ENCODE measurements at regions not wholly inside any gene's neighbourhood (a gene's known extent, or its start where the extent isn't known, plus 50 kb on each side); places are given as distances from the start of the nearest gene placed in this dataset.

GRCh38 chr14:101219896-101220703, 316.6 kb upstream of the RTL1 start:
- no peaks in the 10 kb centered on the region for H3K36me3 ChIP-seq (replicated peaks in 1 of 2; ENCODE audit: control insufficient read depth in 1 of 2, insufficient read depth in 2 of 2, low read length in 2 of 2)
- H4K20me1 ChIP-seq (ENCODE audit: insufficient read depth, low read length) = no peaks in the 10 kb centered on the region
- peak overlapping the region; percentile 16; the same call in 1 of the 2 replicates for H3K4me2 ChIP-seq (ENCODE audit: low read depth, low read length)
- no TSS peak for BruUV-seq (replicated peaks)
- peak; percentile 46 for FAIRE-seq
- H3K27ac ChIP-seq (ENCODE audit: extremely low read length, insufficient read depth, low read length) = no peak overlapping the region
- peaks cover 67% of the 10 kb centered on the region for H3K4me1 ChIP-seq (ENCODE audit: insufficient read depth, low read length)
- intact Hi-C loops (cut with micrococcal nuclease; ENCODE audit: unreplicated experiment) = loop anchor here (1.0 kb wide), 1 partner anchor 25 kb away; no protein-coding TSS in a partner anchor
- H2AFZ ChIP-seq (ENCODE audit: low read length) = no peak overlapping the region
- 13% methylated on average over 12 of the region's 12 CpGs for WGBS (ENCODE audit: low lambda C conversion rate)
- peaks cover 0 to 7% of the 10 kb centered on the region in 2 experiments; a peak in 3 of 5 replicates for H3K27me3 ChIP-seq (ENCODE audit: control insufficient read depth in 1 of 2, insufficient read depth in 2 of 2, low read length in 2 of 2)
- H3K9me3 ChIP-seq (ENCODE audit: low read length) = no peaks in the 10 kb centered on the region
- no peak for ATAC-seq
- no peaks in the 10 kb centered on the region for H3K79me2 ChIP-seq (ENCODE audit: insufficient read depth, low read length)
- ChIA-PET CTCF (ENCODE audit: low intra/inter-chr PET ratio, low total read pairs) (no interaction called here), POLR2A (no interaction called here)
- H3K9ac ChIP-seq (ENCODE audit: insufficient read depth, low read depth, low read length) = no peak overlapping the region
- in situ Hi-C loops (cut with HindIII; ENCODE audit: extremely low pct_ligation_motif_present, low pct_unique_long_range_greater_than_20kb) = no loop called here
- TF ChIP-seq HNRNPK (IDR thresholded peaks at IDR 0.05; ENCODE audit: low read depth, low read length, poor library complexity, severe bottlenecking) = no peak
- peak; percentile 59 for TF ChIP-seq BCL6 (CRISPR knock-in tag; IDR thresholded peaks at IDR 0.05)
- TF ChIP-seq DR1 (CRISPR knock-in tag; IDR thresholded peaks at IDR 0.05) = no peak
- no peak for TF ChIP-seq HMGXB4 (CRISPR knock-in tag; IDR thresholded peaks at IDR 0.05; ENCODE audit: borderline replicate concordance in 1 of 2, low read depth in 1 of 2)
- 0 out of 2 replicates have a peak, but pooled peaks have one; percentile 23 for TF ChIP-seq HDAC2 (CRISPR knock-in tag; IDR thresholded peaks at IDR 0.05)
- TF ChIP-seq SALL1 (CRISPR knock-in tag; IDR thresholded peaks at IDR 0.05) = peak; percentile 10; the same call in 1 of the 2 replicates
- peak; percentile 89 to 93 for TF ChIP-seq MAFK (conservative IDR thresholded peaks at IDR 0.05 in 1 of 2, IDR thresholded peaks at IDR 0.05 in 1 of 2; ENCODE audit: low read length in 2 of 2)
- TF ChIP-seq SRSF4 (IDR thresholded peaks at IDR 0.05; ENCODE audit: low read depth, low read length, poor library complexity, severe bottlenecking) = no peak
- TF ChIP-seq MAFF (IDR thresholded peaks at IDR 0.05; ENCODE audit: low read depth, low read length) = peak; percentile 91
- H3K4me3 ChIP-seq (replicated peaks in 1 of 3; ENCODE audit: insufficient read depth in 1 of 3, low read depth in 2 of 3, low read length in 3 of 3) = no peak overlapping the region
- no peak for DNase-seq (ENCODE audit: low spot score)
